Neural progenitor cell (in vitro differentiated cells): ENCODE measurements at regions not wholly inside any gene's neighbourhood (a gene's known extent, or its start where the extent isn't known, plus 50 kb on each side); places are given as distances from the start of the nearest gene placed in this dataset.

Experiments
- EZH2 ChIP-seq: fragments of 200-600 bp; sonication (generic); IDR thresholded peaks from 2 replicates; pipeline ENCODE4 v1.6.1; 2017; ENCODE audit warnings: antibody characterized with exemption, mild to moderate bottlenecking, moderate library complexity
- TF ChIP-seq, protein P1 (sequence below): fragments of 200-600 bp; sonication (generic); IDR thresholded peaks from 2 replicates; pipeline ENCODE4 v1.5.1; 2017; ENCODE audit warnings: antibody characterized with exemption, mild to moderate bottlenecking

DNA sequence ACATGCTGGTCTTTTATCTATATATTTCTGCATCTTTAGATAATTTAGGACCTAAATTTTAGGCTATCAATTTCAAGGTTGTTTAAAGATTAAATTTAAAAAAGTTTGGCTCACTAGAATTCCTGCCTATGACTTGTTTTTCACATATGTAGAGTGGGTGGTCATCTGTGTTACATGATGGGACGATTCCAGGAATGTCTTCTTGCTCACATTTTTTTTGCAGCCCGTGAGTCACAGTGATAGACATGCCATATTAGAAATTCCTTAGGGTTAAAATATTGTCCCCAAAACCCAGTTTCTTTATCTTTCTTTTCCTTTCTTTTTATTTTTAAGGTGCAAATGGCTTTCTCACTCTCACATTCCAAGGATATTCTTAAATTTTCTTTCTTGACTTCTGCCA is 652.0 kb downstream of the PLCL1 start:
- TF ChIP-seq, protein P1, sequence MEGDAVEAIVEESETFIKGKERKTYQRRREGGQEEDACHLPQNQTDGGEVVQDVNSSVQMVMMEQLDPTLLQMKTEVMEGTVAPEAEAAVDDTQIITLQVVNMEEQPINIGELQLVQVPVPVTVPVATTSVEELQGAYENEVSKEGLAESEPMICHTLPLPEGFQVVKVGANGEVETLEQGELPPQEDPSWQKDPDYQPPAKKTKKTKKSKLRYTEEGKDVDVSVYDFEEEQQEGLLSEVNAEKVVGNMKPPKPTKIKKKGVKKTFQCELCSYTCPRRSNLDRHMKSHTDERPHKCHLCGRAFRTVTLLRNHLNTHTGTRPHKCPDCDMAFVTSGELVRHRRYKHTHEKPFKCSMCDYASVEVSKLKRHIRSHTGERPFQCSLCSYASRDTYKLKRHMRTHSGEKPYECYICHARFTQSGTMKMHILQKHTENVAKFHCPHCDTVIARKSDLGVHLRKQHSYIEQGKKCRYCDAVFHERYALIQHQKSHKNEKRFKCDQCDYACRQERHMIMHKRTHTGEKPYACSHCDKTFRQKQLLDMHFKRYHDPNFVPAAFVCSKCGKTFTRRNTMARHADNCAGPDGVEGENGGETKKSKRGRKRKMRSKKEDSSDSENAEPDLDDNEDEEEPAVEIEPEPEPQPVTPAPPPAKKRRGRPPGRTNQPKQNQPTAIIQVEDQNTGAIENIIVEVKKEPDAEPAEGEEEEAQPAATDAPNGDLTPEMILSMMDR = no peak
- no peak for TF ChIP-seq EZH2
